GM21360 (cell line): ENCODE measurements at regions not wholly inside any gene's neighbourhood (a gene's known extent, or its start where the extent isn't known, plus 50 kb on each side); places are given as distances from the start of the nearest gene placed in this dataset.
"Not testable (repeated sequence)": the region's sequence is repeated elsewhere in the genome, so short reads cannot be mapped to it uniquely, and the experiment has no call there.

ENCODE experiments used
- ATAC-seq: cut with Tn5 transposase; IDR thresholded peaks from one replicate; pipeline ENCODE4 v1.9.1; 2021; ENCODE audit warnings: mild to moderate bottlenecking, moderate library complexity; ENCODE audit not compliant: unreplicated experiment

DNA sequence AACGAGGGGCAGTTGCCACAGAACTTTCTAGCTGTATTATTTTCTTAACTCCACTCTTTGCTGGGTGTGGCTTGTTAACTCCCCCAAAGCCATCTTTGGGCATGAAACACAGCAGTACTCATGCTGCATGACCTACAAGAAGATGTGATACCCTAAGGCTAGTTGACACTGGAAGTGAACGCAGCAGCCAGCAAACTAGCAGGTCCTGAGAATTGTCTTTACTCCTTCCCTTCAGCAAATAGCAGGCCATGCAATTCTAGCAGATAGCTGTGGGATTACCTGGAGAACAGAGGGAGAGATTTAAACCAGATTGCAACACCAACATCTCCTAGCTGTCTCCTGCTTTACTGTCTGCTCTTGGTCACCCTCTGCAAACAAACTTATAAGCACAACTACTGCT is 688.0 kb upstream of the ZWINT start:
- no peak for ATAC-seq

DNA sequence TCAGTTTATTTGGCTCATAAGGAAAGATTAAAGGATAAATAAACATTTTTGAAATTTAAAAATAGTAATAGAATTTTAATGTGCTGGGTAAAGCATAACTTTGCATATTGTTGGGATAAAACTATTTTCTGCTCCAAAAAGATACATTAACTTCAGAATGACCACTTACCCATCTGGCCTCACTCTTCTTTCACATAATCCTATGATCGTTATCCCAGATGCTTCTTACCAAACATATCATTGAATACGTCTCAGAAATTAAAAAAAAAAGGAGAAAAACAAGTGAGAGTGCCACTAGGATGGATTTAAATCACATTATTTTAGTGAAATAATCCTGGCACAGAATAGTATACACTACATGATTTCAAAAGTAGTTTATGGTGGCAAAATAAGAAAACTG is 677.5 kb upstream of the ZWINT start:
- ATAC-seq = no peak

DNA sequence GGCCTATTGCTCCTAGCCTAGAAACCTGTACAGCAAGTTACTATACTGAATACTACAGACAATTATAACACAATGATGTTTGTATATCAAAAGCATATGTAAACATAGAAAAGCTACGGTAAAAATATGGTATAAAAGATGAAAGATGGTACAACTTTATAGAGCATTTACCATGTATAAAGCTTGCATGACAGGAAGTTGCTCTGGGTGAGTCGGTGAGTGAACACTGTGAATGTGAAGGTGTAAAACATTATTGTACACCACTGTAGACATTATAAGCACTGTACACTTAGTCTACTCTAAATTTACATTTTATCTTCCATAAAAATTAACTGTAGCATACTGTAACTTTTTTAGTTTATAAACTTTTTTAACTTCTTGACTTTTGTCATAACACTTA is 674.3 kb upstream of the ZWINT start:
- ATAC-seq = no peak

DNA sequence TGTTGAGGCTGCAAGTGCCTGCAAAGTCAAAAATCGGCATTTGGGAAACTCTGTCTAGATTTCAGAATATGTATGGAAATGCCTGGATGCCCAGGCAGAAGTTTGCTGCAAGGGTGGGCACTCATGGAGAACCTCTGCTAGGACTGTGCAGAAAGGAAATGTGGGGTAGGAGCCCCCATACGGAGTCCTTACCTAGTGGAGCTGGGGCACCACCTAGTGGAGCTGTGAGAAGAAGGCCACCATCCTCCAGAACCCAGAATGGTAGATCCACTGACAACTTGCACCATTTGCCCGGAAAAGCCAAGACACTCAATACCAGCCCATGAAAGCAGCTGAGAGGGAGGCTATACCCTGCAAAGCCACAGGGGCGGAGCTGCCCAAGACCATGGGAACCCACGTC is 671.2 kb upstream of the ZWINT start:
- not testable (repeated sequence) for ATAC-seq

DNA sequence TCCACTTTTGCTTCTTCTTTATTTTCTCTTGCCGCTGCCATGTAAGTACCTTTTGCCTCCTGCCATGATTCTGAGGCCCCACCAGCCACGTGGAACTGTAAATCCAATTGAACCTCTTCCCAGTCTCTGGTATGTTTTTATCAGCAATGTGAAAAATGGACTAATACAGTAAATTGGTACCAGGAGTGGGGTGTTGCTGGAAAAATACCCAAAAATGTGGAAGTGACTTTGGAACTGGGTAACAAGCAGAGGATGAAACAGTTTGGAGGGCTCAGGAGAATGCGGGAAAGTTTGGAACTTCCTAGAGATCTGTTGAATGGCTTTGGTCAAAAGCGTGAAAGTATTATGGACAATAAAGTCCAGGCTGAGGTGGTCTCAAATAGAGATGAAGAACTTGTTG is 670.3 kb upstream of the ZWINT start:
- ATAC-seq = no peak

DNA sequence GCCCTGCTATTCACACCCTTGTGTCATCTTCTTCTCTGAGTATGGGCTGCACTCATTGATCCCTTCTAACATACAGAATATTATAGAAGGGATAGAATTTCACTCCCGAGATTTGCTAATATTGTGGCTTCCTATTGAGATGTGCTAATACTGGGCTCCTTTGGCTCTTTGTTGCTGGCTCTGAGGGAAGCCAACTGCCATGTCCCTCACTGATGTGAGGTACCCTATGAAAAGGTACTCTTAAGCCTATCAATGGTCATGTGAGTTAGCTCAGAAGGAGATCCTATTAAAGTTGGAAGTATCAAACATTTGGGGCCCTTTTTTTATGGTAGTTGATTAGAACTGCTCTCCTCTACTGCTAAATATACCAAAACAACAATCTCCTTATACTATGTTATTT is 665.2 kb upstream of the ZWINT start:
- ATAC-seq = no peak

DNA sequence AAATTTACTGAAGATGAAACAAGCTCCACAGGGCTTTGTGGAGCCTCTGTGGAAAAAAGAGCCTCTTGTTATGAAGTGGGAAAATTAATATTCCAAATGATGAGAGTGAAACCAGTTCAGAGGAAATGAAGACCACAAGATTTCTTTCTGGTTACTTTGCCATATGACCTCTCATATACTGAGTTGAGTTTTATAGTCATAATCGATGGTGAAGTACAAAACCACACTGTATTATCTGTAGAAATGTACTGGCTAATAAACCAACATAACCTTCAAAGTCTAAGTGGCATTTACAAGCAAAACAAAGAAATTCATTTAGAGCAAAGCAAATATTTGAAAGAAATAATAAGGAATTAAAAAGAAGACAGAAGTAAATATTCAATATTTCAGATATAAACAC is 662.6 kb upstream of the ZWINT start:
- ATAC-seq = no peak

DNA sequence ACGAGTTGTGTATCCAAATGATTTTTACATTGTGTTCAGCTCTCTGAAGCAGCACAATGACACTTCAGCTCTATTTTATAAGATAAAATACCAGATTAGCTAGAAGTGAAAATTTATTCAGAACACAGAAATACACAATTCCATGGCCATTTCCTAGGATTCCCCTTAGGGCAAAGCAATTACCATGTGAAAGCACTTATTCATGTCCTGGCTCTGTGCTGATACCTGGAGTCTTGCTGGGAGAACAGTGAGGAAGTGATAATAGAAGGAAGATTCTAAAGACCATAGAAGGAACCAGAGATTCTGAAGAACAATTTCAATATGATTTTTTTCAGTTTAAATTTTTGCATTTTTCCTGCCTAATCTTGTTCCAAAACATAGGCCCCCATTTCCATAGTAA is 657.4 kb upstream of the ZWINT start:
- no peak for ATAC-seq

DNA sequence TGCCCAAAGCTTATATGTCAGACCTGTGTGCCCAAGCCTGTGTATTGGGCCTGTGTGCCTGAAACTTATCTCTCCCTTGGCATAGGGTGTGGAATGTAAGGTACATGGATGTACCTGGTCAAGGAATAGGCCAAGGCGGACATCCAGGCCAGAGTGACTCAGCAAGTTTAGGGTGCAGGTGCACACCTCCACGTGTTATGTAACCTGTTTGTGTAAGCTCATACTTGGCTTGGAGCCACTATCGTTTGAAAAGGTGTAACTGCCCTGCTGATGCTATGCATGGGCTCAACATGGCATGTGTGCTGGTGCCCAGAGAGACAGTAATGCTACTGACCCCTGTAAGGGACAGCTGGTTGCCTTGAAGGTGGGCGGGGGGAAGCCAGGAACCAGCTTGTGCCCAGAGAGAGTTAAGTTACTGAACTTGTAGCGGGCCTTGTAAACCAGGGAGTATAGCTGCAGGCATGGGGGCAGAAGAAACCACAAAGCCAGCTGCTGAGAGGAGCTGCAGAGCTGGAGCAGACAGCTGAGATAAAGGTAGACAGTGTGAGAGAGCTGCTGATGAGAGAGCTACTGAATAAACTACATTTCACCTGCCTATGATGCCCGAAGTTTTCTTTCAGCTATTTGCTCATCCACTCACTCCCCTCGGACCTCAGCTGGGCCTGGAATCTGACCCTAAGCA is 656.4 kb upstream of the ZWINT start:
- no peak for ATAC-seq

DNA sequence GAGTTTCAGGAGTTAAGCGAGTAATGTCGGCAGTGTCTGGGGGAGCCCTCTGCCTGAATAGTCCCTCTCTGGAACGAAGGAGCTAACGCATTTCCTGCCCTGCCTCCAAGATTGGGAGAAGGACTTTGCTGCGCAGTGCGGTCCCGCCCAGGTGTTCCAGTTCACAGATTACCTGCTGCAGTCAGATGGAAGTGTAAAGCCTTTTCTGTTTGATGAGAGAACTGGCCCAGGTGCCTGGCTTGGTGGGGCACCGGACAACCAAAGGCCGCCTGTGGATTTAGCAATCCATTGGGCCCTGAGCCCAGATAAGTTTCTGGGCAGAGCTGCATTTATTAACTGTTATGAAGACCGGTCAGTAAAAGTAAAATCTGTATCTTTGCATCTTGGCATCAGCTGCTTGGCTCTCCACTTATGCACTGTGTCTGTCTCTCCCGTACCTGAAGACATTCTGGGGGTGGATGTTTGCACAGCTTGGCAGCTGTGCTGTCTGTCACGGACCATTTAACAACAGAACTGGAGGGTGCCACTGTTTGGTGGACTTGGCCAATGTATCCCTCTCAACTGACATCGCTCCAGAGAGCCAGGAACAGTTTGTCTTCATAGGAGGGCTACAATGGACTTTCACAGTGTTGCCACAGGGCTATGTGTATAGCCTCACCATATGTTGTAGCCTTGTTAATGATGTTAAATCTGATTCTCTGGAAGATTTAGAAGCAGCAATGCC is 654.7 kb upstream of the ZWINT start:
- no peak for ATAC-seq

DNA sequence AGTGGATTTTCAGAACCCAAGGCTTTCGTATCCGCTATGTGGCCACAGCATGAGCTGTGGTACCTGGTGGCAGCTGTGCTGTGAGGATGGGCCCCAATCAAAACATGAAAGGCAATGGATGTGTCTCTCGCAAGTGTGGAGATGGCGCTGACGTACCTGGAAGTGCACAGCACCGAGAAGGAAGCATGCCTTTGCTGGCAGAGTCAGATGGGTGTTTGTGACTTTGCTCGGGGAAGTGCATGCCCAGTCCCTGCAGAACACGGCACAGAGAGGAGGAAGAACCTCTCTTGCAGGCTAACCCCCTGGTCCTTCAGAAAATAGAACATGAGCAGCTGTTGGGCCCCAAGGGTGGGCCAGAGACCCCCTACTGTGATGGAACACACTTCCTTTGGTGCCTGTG is 654.1 kb upstream of the ZWINT start:
- ATAC-seq = no peak

DNA sequence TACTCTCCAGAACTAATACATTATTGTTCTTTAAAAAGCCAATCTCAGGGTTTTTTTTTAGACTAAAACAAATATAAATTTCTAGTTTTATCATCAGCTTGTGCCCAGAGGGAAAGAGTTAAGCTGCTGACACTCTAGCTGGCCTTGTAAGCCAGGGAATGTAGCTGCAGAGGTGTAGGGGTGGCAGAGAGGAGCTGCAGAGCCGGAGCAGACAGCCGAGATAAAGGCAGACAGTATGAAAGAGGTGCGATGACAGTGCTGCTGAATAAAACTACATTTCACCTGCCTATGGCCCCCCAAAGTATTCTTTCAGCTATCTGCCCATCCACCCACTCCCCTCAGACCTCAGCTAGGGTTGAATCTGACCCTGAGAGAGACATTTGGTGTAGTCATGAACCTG is 653.7 kb upstream of the ZWINT start:
- ATAC-seq = no peak

DNA sequence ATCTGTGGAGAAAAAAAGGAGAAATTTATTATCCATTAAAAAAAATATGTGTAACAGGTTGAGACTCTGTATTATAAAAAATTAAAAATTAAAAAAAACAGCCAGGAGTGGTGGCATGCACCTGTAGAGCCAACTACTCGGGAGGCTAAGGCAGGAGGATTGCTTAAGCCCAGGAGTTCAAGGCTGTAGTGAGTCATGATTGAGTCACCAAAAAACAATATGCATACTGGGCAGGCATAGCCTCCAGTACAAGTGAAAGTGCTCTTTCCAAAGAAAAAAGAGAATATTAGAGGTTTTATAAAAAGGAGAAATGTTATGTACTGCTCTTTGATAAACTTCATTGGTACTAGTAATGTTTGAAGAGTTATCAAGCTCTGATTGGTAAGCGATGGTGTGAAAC is 647.1 kb upstream of the ZWINT start:
- ATAC-seq = no peak

DNA sequence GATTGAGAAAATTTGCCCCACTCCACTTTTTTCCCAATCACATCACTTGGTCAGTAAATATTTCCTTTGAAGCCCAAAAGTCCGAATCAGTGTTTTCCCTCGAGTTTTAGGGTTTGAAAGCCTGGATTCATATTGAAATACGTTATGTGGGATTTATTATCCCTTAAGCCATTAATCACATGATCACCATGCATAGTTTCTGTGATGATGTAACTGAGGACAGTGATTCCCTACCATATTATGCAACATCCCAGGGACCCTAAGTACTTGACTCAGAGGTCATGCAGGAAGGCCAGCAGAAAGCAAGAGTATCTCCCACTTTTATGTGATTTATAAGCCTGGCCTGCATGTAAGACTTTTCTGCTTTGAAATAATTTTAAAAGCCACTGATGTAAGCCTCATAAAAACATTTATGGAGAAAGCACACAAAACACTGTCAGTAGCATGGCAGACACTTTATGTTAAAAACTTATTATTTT is 630.6 kb upstream of the ZWINT start:
- no peak for ATAC-seq

DNA sequence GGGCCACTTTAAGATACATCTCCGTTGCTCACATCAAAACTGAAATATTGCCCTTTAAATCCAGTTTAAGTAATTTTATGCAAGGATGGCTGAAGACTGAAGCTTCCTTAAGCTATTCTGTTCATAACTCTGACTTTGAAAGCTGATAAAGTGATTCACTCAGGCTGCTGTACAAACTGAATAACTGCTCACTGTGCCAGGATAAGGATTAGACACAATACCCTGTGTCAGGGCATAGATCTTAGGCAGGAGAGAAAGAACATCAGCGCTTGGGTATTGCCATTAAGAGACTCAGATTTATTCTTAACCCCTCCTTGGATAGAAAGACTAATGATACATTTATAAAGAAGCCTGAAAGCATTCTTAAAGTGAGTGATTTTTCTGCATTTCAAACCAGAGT is 614.5 kb upstream of the ZWINT start:
- ATAC-seq = no peak

DNA sequence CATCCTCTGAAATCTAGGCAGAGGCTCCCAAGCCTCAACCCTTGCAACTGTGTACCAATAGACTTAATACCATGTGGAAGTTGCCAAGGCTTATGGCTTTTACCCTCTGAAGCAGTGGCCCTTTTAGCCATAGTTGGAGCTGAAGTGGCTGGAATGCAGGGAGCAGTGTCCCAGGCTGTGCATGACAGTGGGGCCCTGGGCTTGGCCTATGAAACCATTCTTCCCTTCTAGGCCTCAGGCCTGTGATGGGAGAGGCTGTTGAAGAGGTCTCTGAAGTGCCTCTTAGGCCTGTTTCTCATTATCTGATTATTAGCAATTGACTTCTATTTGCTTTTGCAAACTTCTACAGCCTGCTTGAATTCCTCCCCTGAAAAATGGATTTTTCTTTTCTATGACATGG is 612.7 kb upstream of the ZWINT start:
- ATAC-seq = no peak

DNA sequence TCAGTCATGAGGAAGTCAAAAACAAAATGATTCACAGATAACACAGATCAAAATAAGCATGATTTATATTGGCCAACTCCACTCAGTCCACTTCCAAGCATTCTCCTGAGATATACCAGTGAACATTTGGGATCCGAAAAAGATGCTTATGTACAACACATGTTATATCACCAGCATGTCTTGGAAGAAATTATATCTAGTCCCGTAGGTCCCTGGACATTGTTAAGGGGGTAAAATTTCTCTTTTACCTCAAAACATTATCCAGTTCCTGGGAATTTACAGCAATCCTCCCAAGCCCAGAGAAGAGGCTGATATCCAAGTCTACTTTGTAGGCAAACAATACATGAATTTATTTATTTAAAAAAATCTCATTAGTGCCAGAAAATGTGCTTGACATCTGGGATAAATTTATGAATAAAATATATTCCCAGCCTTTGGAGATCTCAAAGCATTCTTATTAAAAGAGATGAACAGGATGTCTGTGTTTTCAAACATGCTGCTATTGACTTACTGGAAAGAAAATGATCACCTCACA is 582.2 kb upstream of the ZWINT start:
- no peak for ATAC-seq

DNA sequence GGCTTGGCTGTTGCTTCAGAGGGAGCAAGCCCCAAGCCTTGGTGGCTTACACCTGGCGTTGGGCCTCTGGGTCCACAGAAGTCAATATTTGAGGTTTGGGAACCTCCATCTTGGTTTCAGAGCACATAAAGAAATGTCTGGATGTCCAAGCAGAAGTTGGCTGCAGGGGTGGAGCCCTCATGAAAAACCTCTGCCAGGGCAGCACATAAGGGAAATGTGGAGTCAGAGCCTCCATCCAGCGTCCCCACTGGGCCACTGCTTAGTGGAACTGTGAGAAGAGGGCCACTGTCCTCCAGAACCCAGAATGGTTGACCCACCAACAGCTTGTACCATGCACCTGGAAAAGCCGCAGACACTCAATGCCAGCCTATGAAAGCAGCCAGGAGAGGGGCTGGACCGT is 573.5 kb upstream of the ZWINT start:
- no peak for ATAC-seq

DNA sequence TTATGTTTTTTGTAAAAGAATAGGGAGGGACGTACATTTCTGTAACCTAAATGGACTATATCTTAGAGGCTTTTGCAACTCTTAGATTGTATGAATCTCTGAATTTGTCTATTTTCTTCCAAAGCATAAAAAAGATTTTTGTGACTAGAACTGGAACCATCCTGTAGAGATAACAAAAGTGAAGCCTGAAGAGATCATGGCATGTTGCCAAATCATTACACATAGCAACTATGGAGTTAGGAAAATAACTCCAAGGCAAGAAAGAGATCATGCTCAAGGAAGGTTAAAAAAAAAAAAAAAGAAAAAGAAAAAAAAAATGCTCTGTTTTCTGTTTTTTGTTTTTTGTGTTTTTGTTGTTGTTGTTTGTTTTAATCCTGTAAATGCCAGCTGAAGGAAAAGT is 567.7 kb upstream of the ZWINT start:
- ATAC-seq = no peak

DNA sequence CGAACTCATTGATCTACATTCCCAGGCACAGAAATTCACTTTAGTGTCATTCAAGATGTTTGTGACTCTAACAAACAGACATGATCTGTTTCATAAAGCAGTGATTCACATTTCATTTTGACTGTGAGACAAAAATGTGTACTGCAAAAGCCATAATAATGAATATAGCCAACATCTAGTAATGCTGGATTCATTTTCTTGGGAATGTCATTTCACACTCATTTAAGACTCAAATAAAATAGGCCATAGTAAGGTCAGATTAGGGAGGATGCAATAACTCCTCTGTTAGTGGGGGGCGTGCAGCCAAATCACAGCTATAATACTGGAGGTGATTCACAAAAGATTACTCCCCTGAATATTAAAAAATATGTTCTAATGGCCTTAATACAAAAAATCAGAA is 566.6 kb upstream of the ZWINT start:
- ATAC-seq = no peak

DNA sequence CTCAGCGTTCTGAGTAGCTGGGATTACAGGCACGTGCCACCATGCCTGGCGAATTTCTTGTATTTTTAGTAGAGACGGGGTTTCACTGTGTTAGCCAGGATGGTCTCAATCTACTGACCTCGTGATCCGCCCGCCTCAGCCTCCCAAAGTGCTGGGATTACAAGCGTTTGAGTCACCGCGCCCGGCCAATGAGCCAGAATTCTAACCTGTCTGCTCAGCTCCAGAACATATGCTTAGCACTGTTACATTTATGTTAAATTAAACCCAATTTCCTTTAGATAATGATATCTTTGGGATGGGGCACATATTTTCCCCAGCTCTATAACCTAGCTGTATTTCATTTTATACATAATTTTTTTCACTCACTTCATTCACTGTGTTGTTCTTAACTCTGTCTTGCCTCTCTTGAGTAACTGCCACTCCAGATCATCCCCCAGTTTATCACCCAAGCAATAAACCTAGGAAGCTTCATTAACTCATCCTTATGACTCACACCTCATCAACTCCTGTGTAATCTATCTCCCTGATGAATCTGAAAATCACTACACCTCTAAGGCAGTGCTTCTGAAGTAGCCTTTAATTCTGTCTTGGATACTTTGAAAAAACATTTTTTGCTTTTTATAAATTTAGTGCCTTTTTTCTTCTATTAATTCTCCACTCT is 559.7 kb upstream of the ZWINT start:
- no peak for ATAC-seq

DNA sequence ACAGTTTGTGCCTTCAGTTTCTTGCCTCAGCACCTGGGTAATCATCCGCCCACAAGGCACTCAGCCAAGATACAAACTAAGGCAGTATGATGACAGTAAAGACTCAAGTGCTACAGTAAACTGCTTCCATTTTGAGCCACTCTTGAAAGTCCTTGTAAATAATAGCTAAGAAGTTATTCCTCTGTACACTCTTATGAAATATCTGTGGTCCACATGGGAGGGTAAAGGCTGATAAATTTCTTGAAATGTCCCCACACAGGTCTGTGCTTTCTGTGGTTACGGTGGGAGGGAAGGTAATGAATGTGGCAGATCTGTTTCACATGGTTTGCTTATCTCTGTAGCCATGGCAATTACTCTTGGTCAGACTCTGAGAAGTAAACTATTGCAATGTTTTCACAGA is 551.0 kb upstream of the ZWINT start:
- ATAC-seq = no peak
